ENCODE measurements at regions not wholly inside any gene's neighbourhood (a gene's known extent, or its start where the extent isn't known, plus 50 kb on each side); places are given as distances from the start of the nearest gene placed in this dataset.

DNA sequence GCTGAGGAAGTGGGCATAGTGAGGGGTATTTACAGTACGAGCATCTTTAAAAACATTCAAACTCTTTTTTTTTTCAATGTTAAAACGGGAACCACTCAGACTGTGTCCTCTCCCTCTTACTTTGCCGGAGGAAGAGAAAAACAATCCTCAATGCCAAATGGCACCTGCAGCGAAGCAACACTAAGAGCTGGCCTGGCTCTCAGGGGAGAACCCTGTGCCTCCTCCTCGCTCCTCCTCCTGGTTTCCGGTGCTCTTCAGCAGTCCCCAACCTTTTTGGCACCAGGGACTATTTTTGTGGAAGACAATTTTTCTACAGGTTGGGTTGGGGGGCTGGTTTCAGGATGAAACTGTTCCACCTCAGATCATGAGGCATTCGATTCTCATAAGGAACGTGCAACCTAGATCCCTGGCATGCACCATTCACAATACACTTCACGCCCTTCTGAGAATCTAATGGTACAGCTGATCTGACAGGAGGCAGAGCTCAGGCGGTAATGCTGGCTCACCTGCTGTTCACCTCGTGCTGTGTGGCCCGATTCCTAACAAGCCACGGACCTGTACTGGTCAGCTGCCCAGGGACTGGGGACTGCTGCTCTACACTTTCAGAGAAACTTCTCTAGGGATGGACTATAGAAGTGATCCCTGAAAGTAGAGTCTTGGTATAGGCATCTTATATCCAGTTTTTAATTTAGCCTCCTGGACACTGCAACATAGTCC, 404.1 kb downstream of the RAPGEF2 start:
- no peak overlapping the region for H3K4me3 ChIP-seq (ENCODE audit: low read depth, low read length)
- no peak for DNase-seq (ENCODE audit: low read depth)
- TF ChIP-seq, protein P1, sequence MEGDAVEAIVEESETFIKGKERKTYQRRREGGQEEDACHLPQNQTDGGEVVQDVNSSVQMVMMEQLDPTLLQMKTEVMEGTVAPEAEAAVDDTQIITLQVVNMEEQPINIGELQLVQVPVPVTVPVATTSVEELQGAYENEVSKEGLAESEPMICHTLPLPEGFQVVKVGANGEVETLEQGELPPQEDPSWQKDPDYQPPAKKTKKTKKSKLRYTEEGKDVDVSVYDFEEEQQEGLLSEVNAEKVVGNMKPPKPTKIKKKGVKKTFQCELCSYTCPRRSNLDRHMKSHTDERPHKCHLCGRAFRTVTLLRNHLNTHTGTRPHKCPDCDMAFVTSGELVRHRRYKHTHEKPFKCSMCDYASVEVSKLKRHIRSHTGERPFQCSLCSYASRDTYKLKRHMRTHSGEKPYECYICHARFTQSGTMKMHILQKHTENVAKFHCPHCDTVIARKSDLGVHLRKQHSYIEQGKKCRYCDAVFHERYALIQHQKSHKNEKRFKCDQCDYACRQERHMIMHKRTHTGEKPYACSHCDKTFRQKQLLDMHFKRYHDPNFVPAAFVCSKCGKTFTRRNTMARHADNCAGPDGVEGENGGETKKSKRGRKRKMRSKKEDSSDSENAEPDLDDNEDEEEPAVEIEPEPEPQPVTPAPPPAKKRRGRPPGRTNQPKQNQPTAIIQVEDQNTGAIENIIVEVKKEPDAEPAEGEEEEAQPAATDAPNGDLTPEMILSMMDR (conservative IDR thresholded peaks at IDR 0.05; ENCODE audit: low read depth, low read length) = no peak

DNA sequence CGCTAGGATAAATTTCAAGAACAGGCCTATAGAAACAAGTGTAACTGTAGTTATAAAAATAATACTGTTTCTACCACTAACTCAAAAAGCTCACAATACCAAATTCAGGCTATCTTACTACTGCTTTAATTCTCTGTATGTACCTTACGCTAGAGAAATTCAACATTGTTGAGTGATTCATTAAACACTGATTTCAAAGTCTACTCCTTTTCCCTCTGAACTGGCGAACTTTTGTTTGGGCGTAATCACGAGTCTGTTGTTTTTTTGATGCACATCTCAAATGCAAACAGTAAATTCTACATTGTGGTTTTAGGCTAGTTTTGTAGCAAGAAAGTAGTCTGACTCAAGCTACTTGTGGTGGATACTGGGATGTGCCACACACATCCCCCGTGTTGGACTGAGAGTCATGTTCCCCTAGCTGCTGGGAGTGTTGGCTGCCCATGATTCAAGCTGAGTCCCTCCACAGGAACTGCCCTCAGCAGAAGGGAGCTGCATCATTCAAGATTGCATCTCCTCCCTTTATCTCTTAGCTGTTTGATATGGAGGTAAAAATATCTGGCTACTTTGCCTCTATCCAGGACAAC, 406.1 kb downstream of the RAPGEF2 start:
- no peak overlapping the region for H3K4me3 ChIP-seq (ENCODE audit: low read depth, low read length)
- TF ChIP-seq, protein P1 (conservative IDR thresholded peaks at IDR 0.05; ENCODE audit: low read depth, low read length) = no peak
- DNase-seq (ENCODE audit: low read depth) = no peak

DNA sequence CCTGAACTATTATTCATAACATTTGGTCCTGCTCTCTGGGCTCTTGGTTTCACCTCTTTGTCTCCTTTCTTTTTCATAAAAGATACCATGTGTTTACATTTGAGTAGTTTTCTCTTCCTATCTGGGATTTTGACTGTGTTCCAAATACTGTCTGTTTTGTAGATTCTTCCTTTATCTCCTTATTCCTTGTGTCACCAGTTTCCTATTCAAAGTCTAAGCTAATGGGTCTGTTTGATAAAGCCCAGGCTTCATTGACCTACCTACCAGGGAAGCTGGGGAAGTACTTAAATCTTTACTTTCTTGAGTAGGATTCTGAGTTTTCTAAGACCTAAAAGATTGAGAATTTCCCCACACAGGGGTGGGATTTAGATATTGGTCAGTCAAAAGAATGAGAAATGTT, 409.5 kb downstream of the RAPGEF2 start:
- TF ChIP-seq, protein P1 (conservative IDR thresholded peaks at IDR 0.05; ENCODE audit: low read depth, low read length) = no peak

DNA sequence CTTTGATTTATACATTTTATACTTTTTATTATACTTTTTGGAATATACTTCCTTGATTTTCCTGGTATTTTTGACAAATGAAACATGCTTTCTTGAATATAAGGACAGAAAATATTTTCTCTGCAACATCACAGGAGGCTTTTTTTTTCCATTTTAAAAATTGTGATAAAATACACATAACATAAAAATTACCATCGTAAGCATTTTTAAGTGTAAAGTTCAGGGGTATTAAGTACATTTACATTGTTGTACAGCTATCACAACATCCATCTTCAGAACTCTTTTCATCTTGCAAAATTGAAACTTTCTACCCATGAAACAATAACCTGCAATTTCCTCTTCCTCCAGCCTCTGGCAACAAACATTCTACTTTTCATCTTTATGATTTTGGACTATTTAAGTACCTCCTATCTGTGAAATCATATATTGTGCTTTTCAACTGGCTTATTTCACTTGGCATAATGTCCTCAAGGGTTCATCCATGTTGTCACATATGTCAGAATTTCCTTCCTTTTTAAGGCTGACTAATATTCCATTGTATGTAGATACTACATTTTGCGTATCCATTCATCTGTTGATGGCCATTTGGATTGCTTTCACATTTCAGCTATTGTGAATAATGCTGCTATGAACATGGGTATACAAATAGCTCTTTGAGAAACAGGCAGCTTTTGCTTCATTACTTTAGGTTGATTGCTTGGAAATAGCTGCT, 412.6 kb downstream of the RAPGEF2 start:
- DNase-seq (ENCODE audit: low read depth) = no peak
- TF ChIP-seq, protein P1 (conservative IDR thresholded peaks at IDR 0.05; ENCODE audit: low read depth, low read length) = no peak
- no peak overlapping the region for H3K4me3 ChIP-seq (ENCODE audit: low read depth, low read length)

More for the DNA sequence above, 409.5 kb downstream of the RAPGEF2 start:
- DNase-seq (ENCODE audit: low read depth) = no peak
- H3K4me3 ChIP-seq (ENCODE audit: low read depth, low read length) = no peak overlapping the region

DNA sequence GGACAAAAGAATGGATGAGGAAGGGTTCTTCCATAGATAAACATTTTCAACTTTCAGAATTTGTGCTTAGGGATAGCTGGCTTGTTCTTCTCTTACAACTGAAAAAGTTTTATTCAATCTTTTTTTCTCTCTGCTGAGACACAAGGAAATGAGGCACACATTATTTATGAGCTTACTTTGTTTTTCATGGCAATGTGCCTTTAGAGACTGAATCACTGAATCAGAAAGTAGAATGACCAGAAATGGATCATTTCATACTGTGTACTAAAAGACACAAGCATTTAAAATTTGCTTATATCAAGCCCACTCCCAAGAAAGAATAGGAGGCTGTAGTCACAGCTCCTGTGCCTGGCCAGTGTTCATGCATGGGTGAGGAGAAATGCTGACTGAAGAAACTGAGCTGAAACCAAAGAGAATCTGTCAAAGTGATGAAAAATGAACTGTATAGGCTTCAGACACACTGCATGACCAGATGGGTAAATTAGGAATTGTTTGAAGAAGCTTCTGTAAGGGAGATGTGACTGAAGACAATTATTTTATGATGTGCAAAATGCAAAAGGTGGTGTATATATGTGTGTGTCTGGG, 413.8 kb downstream of the RAPGEF2 start:
- H3K4me3 ChIP-seq (ENCODE audit: low read depth, low read length) = no peak overlapping the region
- DNase-seq (ENCODE audit: low read depth) = no peak
- TF ChIP-seq, protein P1 (conservative IDR thresholded peaks at IDR 0.05; ENCODE audit: low read depth, low read length) = no peak

DNA sequence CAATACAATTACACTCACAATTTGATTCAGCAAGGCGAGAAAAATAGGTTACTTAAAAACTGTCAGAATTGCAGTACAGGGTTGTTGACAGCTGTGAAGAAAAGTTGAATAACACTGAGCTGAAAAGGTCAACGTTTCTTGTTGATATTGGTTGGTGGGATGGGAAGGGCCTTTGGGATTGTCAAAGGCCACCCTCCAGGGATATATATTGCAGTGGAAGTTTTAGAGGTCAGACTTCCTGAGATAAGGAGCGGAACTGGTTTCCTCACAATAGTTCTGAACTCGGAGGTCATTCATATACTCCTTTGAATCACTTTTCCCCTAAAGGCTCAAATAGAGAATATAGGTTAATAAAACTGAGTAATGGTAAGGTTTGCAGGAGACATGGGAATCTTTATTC, 417.2 kb downstream of the RAPGEF2 start:
- TF ChIP-seq, protein P1 (conservative IDR thresholded peaks at IDR 0.05; ENCODE audit: low read depth, low read length) = no peak
- DNase-seq (ENCODE audit: low read depth) = no peak

More for the DNA sequence above, 417.2 kb downstream of the RAPGEF2 start:
- no peak overlapping the region for H3K4me3 ChIP-seq (ENCODE audit: low read depth, low read length)

Measured in epithelial cell of proximal tubule (primary cell).